Natural killer cell (primary cell): ENCODE measurements at regions not wholly inside any gene's neighbourhood (a gene's known extent, or its start where the extent isn't known, plus 50 kb on each side); places are given as distances from the start of the nearest gene placed in this dataset.

Experiments
- ATAC-seq, 3 donors: fragments of 150-1000 bp in 2 of 3; fragments of 200-7000 bp in 1 of 3; cut with Tn5 transposase; 1 replicate in 1 of 3; 2 replicates in 2 of 3; pipeline ENCODE4 v1.10.0; 2021; ENCODE audit warnings: mild to moderate bottlenecking in 2 of 3, moderate library complexity in 2 of 3
- DNase-seq, 2 donors: peaks; one replicate each; pipeline versions ENCODE4 v3.0.0 to v3.0.0-alpha.2; 2013 to 2021; ENCODE audit warnings: mixed read lengths in 1 of 2
- H3K27ac ChIP-seq: one replicate; pipeline ENCODE4 v1.5.1; 2013; ENCODE audit warnings: mild to moderate bottlenecking, low read length
- H3K27me3 ChIP-seq: one replicate; pipeline ENCODE4 v1.6.1; 2013; ENCODE audit warnings: low read length; ENCODE audit not compliant: control insufficient read depth, insufficient read depth
- H3K36me3 ChIP-seq: one replicate; pipeline ENCODE4 v1.6.1; 2013; ENCODE audit warnings: low read length; ENCODE audit not compliant: control insufficient read depth, insufficient read depth
- H3K4me1 ChIP-seq: one replicate; pipeline ENCODE4 v1.6.1; 2013; ENCODE audit warnings: low read length; ENCODE audit not compliant: control insufficient read depth, insufficient read depth
- H3K4me3 ChIP-seq: one replicate; pipeline ENCODE4 v1.5.1; 2013; ENCODE audit warnings: low read length
- H3K9me3 ChIP-seq: one replicate; pipeline ENCODE4 v1.6.1; 2013; ENCODE audit warnings: low read length; ENCODE audit not compliant: control insufficient read depth, insufficient read depth
- H3K27ac Mint-ChIP-seq, 2 donors: one replicate each; pipeline ENCODE4 v1.8.0; 2022; ENCODE audit warnings: mild to moderate bottlenecking in 2 of 2, mixed read lengths in 2 of 2, moderate library complexity in 1 of 2
- H3K27me3 Mint-ChIP-seq, 2 donors: one replicate each; pipeline ENCODE4 v1.8.0; 2022; ENCODE audit warnings: low read depth in 2 of 2, mixed read lengths in 2 of 2
- H3K36me3 Mint-ChIP-seq: one replicate; pipeline ENCODE4 v1.8.0; 2022; ENCODE audit warnings: mixed read lengths
- H3K4me1 Mint-ChIP-seq, 2 donors: one replicate each; pipeline ENCODE4 v1.8.0; 2022; ENCODE audit warnings: mixed read lengths in 2 of 2
- H3K4me3 Mint-ChIP-seq: one replicate; pipeline ENCODE4 v1.8.0; 2022; ENCODE audit warnings: mild to moderate bottlenecking, moderate library complexity, mixed read lengths
- H3K9me3 Mint-ChIP-seq, 2 donors: one replicate each; pipeline ENCODE4 v1.8.0; 2022; ENCODE audit warnings: mixed read lengths in 2 of 2
- WGBS: methylation state at CpG from one replicate; pipeline ENCODE4 v1.1.7; 2013; ENCODE audit warnings: missing lambda C conversion rate; ENCODE audit not compliant: insufficient coverage; 5-methylcytosine and 5-hydroxymethylcytosine counted together
- intact Hi-C: fragments of 100-400 bp; cut with micrococcal nuclease; formaldehyde crosslinking; loops from one replicate; pipeline ENCODE4 v1.14.2; 2022
- TF ChIP-seq, protein P1 (sequence below): fragments of 200-600 bp; IDR thresholded peaks from one replicate; pipeline ENCODE4 v1.8.0; 2022; ENCODE audit warnings: antibody characterized with exemption

DNA sequence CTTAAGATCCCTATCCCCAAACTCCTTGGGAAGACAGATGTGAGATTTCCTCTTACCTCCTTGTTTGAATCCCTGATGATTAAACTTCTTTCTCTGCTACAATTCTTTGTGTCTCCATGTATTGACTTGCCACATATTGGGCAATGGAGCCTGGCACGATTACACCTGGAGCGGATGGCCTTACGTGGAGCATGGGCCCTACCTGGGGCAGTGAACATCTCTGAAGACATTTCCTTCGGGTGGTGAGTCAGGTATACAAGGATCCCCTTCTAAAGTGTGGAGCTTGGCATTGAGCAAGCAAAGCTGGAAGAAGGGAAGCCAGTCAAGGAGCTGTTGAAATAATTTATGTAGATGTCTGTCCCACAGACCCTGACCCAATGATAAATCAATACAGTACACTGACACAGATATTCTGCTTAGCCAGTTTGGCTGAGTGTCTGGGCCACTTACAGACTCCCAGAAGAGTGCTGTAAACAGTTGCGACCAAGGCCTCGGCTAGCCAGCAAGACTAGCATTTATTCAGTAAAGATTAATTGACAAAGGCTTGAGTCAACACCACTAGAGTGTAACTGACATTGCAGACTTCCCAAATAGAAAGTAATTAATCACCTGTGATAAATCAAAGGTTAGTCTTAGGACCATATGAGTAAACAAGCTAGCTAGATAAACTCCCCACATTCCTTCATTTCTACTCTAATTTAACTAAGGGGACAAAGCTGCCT lies 83.1 kb upstream of the KCNK1 start:
- 92% methylated on average over 6 of the region's 6 CpGs for WGBS

DNA sequence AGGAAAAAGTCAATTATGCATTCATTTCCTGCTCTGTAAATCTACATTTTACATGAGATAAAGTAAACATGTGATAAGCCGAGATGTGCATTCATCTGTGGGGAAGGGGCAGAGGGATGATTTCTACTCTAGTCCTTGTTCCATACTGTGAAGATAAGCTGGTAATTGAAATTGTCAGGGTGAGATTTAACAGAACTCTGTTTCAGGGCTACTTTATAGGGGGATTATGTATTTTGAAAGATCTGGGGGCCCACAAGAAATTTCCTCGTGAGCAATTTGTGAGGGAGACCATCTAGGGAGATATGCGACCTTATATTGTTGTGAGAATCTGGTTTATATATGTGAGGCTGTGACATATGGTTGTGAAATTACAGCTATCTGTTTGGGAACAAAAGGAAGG lies 73.1 kb upstream of the KCNK1 start:
- Mint-ChIP-seq H3K27me3 (no peaks in the 10 kb centered on the region), H3K4me3 (no peak overlapping the region), H3K27ac (no peak overlapping the region), H3K4me1 (no peaks in the 10 kb centered on the region), H3K9me3 (peaks cover 0 to 3% of the 10 kb centered on the region in 2 donors), H3K36me3 (no peaks in the 10 kb centered on the region)
- no peak overlapping the region for H3K4me3 ChIP-seq
- TF ChIP-seq, protein P1, sequence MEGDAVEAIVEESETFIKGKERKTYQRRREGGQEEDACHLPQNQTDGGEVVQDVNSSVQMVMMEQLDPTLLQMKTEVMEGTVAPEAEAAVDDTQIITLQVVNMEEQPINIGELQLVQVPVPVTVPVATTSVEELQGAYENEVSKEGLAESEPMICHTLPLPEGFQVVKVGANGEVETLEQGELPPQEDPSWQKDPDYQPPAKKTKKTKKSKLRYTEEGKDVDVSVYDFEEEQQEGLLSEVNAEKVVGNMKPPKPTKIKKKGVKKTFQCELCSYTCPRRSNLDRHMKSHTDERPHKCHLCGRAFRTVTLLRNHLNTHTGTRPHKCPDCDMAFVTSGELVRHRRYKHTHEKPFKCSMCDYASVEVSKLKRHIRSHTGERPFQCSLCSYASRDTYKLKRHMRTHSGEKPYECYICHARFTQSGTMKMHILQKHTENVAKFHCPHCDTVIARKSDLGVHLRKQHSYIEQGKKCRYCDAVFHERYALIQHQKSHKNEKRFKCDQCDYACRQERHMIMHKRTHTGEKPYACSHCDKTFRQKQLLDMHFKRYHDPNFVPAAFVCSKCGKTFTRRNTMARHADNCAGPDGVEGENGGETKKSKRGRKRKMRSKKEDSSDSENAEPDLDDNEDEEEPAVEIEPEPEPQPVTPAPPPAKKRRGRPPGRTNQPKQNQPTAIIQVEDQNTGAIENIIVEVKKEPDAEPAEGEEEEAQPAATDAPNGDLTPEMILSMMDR: no peak
- WGBS: 61% methylated on average over 3 of the region's 3 CpGs
- H3K27ac ChIP-seq: no peak overlapping the region
- intact Hi-C loops: no loop called here
- no peaks in the 10 kb centered on the region for H3K9me3 ChIP-seq
- DNase-seq (no peak), ATAC-seq (no peak)
- H3K4me1 ChIP-seq: no peaks in the 10 kb centered on the region
- no peaks in the 10 kb centered on the region for H3K36me3 ChIP-seq
- no peaks in the 10 kb centered on the region for H3K27me3 ChIP-seq

More for the DNA sequence above, 83.1 kb upstream of the KCNK1 start:
- no peak overlapping the region for H3K27ac Mint-ChIP-seq
- Histone ChIP-seq H3K4me1 (no peaks in the 10 kb centered on the region), H3K4me3 (no peak overlapping the region), H3K27ac (no peak overlapping the region), H3K36me3 (no peaks in the 10 kb centered on the region), H3K27me3 (no peaks in the 10 kb centered on the region), H3K9me3 (no peaks in the 10 kb centered on the region)
- H3K9me3 Mint-ChIP-seq: peaks cover 0 to 5% of the 10 kb centered on the region in 2 donors
- no peaks in the 10 kb centered on the region for H3K27me3 Mint-ChIP-seq
- no peaks in the 10 kb centered on the region for H3K4me1 Mint-ChIP-seq
- H3K4me3 Mint-ChIP-seq: no peak overlapping the region
- intact Hi-C loops: no loop called here
- TF ChIP-seq, protein P1: no peak
- no peak for ATAC-seq
- no peak for DNase-seq
- no peaks in the 10 kb centered on the region for H3K36me3 Mint-ChIP-seq

- Mint-ChIP-seq H3K4me1 (no peaks in the 10 kb centered on the region), H3K4me3 (no peak overlapping the region), H3K36me3 (no peaks in the 10 kb centered on the region), H3K9me3 (peaks cover 4 to 6% of the 10 kb centered on the region in 2 donors), H3K27ac (no peak overlapping the region), H3K27me3 (peaks cover 0 to 3% of the 10 kb centered on the region in 2 donors)
- H3K36me3 ChIP-seq: no peaks in the 10 kb centered on the region
- WGBS: 80% methylated on average over 7 of the region's 8 CpGs
- intact Hi-C loops: no loop called here
- no peak overlapping the region for H3K4me3 ChIP-seq
- TF ChIP-seq, protein P1: no peak
- no peak for DNase-seq
- no peaks in the 10 kb centered on the region for H3K27me3 ChIP-seq
- H3K4me1 ChIP-seq: no peaks in the 10 kb centered on the region
- no peak for ATAC-seq
- no peaks in the 10 kb centered on the region for H3K9me3 ChIP-seq
- H3K27ac ChIP-seq: no peak overlapping the region
These were observed 70.3 kb upstream of the KCNK1 start for GRCh38 chr1:233543338-233544255.
